ENCODE measurements at regions not wholly inside any gene's neighbourhood (a gene's known extent, or its start where the extent isn't known, plus 50 kb on each side); places are given as distances from the start of the nearest gene placed in this dataset.

DNA sequence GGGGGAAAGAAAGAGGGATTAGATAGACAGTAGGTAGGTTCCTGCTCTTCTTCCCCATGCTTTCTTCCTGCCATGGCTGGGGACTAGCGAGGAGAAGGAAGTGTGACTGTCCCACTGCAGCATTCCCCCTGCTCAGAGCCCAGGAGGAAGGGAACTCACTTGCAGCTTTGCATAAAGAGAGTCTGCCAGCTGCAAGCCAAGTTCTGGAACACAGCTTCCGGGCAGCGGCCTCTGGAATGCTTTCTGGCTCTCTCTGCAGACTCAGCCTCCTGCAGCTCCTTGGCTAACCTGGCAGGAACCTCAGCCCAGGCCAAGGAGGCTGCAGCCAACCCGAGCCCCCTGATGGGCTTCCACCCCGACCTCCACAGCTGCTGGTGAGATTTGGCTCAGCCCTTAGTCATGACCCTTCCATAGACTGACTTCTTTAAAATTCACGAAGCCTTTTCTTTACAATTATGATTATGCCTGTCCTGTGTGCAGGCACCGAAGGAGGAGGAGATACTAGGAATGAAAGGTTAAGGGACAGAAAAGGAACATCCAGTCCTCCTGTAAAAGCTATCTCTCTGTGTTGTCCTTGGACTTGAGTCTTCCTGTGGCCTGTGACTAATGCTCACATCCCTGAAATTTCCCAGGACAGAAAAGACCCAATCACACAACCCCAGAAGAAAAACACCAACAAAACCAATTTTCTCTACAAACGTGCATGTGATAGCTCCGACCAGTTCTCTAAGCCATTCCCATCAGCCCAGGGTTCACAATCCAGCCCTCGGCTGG is 108.2 kb upstream of the OLIG2 start:
- Histone ChIP-seq H3K4me2 (ENCODE audit: unreplicated experiment) (no peak overlapping the region), H3K4me1 (ENCODE audit: insufficient read depth) (no peaks in the 10 kb centered on the region), H3K27me3 (replicated peaks; ENCODE audit: insufficient read depth) (peaks cover 10% of the 10 kb centered on the region), H3F3A (ENCODE audit: insufficient read depth) (no peaks in the 10 kb centered on the region), H3K79me2 (ENCODE audit: insufficient read depth) (no peaks in the 10 kb centered on the region), H3K9me2 (ENCODE audit: insufficient read depth) (no peaks in the 10 kb centered on the region), H2AFZ (no peak overlapping the region), H3K4me3 (no peak overlapping the region), H3K9me3 (ENCODE audit: low read depth) (no peaks in the 10 kb centered on the region), H4K20me1 (ENCODE audit: insufficient read depth) (no peaks in the 10 kb centered on the region), H3K9ac (no peak overlapping the region), H3K36me3 (ENCODE audit: low read depth) (no peaks in the 10 kb centered on the region), H3K27ac (no peak overlapping the region)
- peak; percentile 8 for DNase-seq
- in situ Hi-C loops (cut with MboI): no loop called here
- TF ChIP-seq EZH2phosphoT487 (IDR thresholded peaks at IDR 0.05; ENCODE audit: insufficient read depth, low read depth) (no peak), EZH2 (IDR thresholded peaks at IDR 0.05; ENCODE audit: insufficient read depth, poor library complexity, severe bottlenecking) (no peak)
- WGBS, 2 experiments (ENCODE audit: low coverage in 1 of 2, low lambda C conversion rate in 2 of 2, missing lambda C conversion rate in 2 of 2): 22 to 28% methylated on average over 10 of the region's 10 CpGs

DNA sequence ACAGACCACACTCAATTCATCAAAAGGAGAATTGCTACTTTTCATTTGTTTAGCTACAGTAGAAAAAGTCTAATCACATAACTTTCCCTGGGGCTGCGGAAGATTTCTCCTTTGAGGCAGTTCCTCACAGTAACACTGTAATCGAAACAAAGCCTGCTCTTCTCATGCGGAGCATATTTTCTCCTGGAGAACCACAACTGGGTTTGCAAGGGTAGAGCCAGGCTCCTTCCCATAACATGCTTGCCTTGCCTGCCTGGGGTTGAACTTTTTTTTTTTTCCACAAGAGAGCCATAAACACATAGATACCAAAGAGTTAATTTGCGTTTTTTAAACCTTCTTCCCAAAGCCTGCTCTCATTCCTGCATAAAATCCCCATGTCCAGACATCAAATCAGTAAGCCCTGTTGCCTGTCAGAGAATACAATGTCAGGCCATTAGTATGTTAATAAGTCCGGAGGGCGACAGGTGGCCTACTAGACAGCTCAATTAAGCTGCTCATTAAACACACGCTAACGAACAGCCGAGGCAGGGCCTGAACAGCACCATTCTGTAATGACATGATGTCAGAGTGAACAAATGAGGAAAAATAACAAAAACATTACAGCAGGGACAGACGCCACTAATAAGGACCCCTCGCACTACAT is 107.1 kb upstream of the OLIG2 start:
- H3K9me3 ChIP-seq (ENCODE audit: low read depth): no peaks in the 10 kb centered on the region
- no peak for TF ChIP-seq EZH2phosphoT487 (IDR thresholded peaks at IDR 0.05; ENCODE audit: insufficient read depth, low read depth)
- no peak for TF ChIP-seq EZH2 (IDR thresholded peaks at IDR 0.05; ENCODE audit: insufficient read depth, poor library complexity, severe bottlenecking)
- no peak for DNase-seq
- no peak overlapping the region for H3K27ac ChIP-seq
- no peak overlapping the region for H3K4me3 ChIP-seq
- H3K4me1 ChIP-seq (ENCODE audit: insufficient read depth): no peaks in the 10 kb centered on the region
- H3K9ac ChIP-seq: no peak overlapping the region
- H3F3A ChIP-seq (ENCODE audit: insufficient read depth): no peaks in the 10 kb centered on the region
- no peak overlapping the region for H3K4me2 ChIP-seq (ENCODE audit: unreplicated experiment)
- H3K36me3 ChIP-seq (ENCODE audit: low read depth): no peaks in the 10 kb centered on the region
- H3K9me2 ChIP-seq (ENCODE audit: insufficient read depth): no peaks in the 10 kb centered on the region
- no peaks in the 10 kb centered on the region for H3K79me2 ChIP-seq (ENCODE audit: insufficient read depth)
- WGBS, 2 experiments (ENCODE audit: low coverage in 1 of 2, low lambda C conversion rate in 2 of 2, missing lambda C conversion rate in 2 of 2): 53 to 63% methylated on average over 11 of the region's 11 CpGs
- H3K27me3 ChIP-seq (replicated peaks; ENCODE audit: insufficient read depth): peaks cover 10% of the 10 kb centered on the region
- no peak overlapping the region for H2AFZ ChIP-seq
- no peaks in the 10 kb centered on the region for H4K20me1 ChIP-seq (ENCODE audit: insufficient read depth)
- in situ Hi-C loops (cut with MboI): no loop called here

DNA sequence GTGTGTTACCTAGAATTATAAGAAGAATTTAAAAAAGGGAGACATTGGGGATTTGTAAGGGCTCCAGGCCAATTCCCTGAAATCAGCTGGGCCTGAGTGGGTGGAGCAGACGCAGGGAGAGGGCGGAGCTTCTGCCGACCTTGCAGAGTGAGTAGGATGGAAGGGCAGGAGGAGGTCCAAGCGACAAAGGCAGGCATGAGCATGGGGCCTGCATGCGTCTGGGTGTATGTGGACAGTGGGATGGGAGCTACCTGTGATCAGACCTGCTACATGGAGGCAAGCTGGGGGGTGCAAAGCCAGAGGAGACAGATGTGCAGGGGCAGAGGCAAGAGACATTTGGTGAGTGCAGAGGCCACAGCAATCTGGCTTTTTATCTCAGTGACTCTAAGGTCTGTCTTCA is 105.3 kb upstream of the OLIG2 start:
- in situ Hi-C loops (cut with MboI): no loop called here
- no peak for DNase-seq
- Histone ChIP-seq H3K79me2 (ENCODE audit: insufficient read depth) (no peaks in the 10 kb centered on the region), H3K4me2 (ENCODE audit: unreplicated experiment) (no peak overlapping the region), H3K9me2 (ENCODE audit: insufficient read depth) (no peaks in the 10 kb centered on the region), H3K4me3 (no peak overlapping the region), H4K20me1 (ENCODE audit: insufficient read depth) (no peaks in the 10 kb centered on the region), H3K4me1 (ENCODE audit: insufficient read depth) (no peaks in the 10 kb centered on the region), H3K36me3 (ENCODE audit: low read depth) (no peaks in the 10 kb centered on the region), H3K9ac (no peak overlapping the region), H3K27me3 (replicated peaks; ENCODE audit: insufficient read depth) (peaks cover 10% of the 10 kb centered on the region), H3K27ac (no peak overlapping the region), H3F3A (ENCODE audit: insufficient read depth) (no peaks in the 10 kb centered on the region), H2AFZ (no peak overlapping the region), H3K9me3 (ENCODE audit: low read depth) (no peaks in the 10 kb centered on the region)
- TF ChIP-seq EZH2 (IDR thresholded peaks at IDR 0.05; ENCODE audit: insufficient read depth, poor library complexity, severe bottlenecking) (no peak), EZH2phosphoT487 (IDR thresholded peaks at IDR 0.05; ENCODE audit: insufficient read depth, low read depth) (no peak)
- WGBS, 2 experiments (ENCODE audit: low coverage in 1 of 2, low lambda C conversion rate in 2 of 2, missing lambda C conversion rate in 2 of 2): 48 to 57% methylated on average over 5 of the region's 5 CpGs

DNA sequence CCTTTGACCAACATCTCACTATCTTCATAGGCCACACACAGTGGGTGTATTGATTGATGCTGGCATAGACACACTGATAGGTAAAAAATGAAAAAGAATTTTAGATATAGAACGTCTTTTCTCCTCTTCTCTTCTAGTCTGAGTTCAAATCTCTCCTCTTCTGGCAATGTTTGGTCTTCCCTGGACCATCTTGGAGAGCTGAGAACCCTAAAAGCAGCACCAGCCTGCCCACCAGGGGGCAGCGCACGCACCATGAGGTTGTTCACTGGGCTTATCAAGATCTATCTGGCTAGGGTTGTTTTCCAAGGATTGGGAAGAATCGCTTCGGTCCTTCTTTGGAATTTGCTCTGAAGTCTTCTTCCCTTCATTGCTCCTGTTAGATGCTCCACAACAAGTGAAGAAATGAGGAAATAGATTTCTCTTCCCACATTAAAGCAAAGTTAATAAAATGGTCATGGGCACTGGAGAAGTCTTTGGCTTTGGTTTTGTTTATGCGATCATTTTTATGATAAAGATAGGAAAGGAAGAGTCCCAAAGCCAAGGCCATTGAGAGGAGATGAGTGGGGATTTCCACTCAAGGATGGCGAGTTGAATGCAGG is 104.0 kb upstream of the OLIG2 start:
- WGBS, 2 experiments (ENCODE audit: low coverage in 1 of 2, low lambda C conversion rate in 2 of 2, missing lambda C conversion rate in 2 of 2): 48% methylated on average over 7 of the region's 7 CpGs
- H3K4me2 ChIP-seq (ENCODE audit: unreplicated experiment): no peak overlapping the region
- H3K79me2 ChIP-seq (ENCODE audit: insufficient read depth): no peaks in the 10 kb centered on the region
- TF ChIP-seq EZH2phosphoT487 (IDR thresholded peaks at IDR 0.05; ENCODE audit: insufficient read depth, low read depth) (no peak), EZH2 (IDR thresholded peaks at IDR 0.05; ENCODE audit: insufficient read depth, poor library complexity, severe bottlenecking) (no peak)
- in situ Hi-C loops (cut with MboI): no loop called here
- H3K9me3 ChIP-seq (ENCODE audit: low read depth): no peaks in the 10 kb centered on the region
- peaks cover 10% of the 10 kb centered on the region for H3K27me3 ChIP-seq (replicated peaks; ENCODE audit: insufficient read depth)
- DNase-seq: peak; percentile 10
- no peaks in the 10 kb centered on the region for H3K36me3 ChIP-seq (ENCODE audit: low read depth)
- no peaks in the 10 kb centered on the region for H4K20me1 ChIP-seq (ENCODE audit: insufficient read depth)
- no peak overlapping the region for H2AFZ ChIP-seq
- H3K27ac ChIP-seq: no peak overlapping the region
- no peaks in the 10 kb centered on the region for H3K4me1 ChIP-seq (ENCODE audit: insufficient read depth)
- H3F3A ChIP-seq (ENCODE audit: insufficient read depth): no peaks in the 10 kb centered on the region
- no peak overlapping the region for H3K9ac ChIP-seq
- H3K4me3 ChIP-seq: no peak overlapping the region
- H3K9me2 ChIP-seq (ENCODE audit: insufficient read depth): no peaks in the 10 kb centered on the region
